Gastrocnemius medialis (tissue), 4 donors: ENCODE measurements at regions not wholly inside any gene's neighbourhood (a gene's known extent, or its start where the extent isn't known, plus 50 kb on each side); places are given as distances from the start of the nearest gene placed in this dataset.

Experiments used
- POLR2A ChIP-seq, 2 donors: fragments of 450-650 bp; IDR thresholded peaks; one replicate each; pipeline ENCODE4 v1.6.1; 2017; ENCODE audit warnings: antibody characterized with exemption in 2 of 2, mild to moderate bottlenecking in 2 of 2, moderate library complexity in 2 of 2
- TF ChIP-seq, protein P1 (sequence below), 5 experiments: fragments of 450-650 bp in 3 of 5; fragments of 200-600 bp in 2 of 5; sonication (generic) in 2 of 5; IDR thresholded peaks in 4 of 5; conservative IDR thresholded peaks in 1 of 5; 1 replicate in 4 of 5; 2 replicates in 1 of 5; pipeline ENCODE4 v1.5.1; 2016 to 2019; ENCODE audit warnings: antibody characterized with exemption in 5 of 5, mild to moderate bottlenecking in 3 of 5, moderate library complexity in 3 of 5

DNA sequence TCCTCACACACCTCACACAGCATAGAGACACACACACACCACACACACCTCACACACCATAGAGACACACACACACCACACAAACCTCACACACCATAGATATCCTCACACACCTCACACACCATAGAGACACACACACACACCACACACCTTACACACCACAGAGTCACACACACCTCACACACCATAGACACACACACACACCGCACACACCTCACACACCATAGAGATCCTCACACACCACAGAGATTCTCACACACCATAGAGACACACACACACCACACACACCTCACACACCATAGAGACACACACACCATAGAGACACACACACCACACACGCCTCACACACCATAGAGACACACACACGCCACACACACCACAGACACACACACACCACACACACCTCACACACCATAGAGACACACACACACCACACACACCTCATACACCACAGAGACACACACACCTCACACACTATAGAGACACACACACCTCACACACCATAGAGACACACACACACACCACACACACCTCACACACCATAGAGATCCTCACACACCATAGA is 270.6 kb downstream of the CYRIA start:
- TF ChIP-seq, protein P1, sequence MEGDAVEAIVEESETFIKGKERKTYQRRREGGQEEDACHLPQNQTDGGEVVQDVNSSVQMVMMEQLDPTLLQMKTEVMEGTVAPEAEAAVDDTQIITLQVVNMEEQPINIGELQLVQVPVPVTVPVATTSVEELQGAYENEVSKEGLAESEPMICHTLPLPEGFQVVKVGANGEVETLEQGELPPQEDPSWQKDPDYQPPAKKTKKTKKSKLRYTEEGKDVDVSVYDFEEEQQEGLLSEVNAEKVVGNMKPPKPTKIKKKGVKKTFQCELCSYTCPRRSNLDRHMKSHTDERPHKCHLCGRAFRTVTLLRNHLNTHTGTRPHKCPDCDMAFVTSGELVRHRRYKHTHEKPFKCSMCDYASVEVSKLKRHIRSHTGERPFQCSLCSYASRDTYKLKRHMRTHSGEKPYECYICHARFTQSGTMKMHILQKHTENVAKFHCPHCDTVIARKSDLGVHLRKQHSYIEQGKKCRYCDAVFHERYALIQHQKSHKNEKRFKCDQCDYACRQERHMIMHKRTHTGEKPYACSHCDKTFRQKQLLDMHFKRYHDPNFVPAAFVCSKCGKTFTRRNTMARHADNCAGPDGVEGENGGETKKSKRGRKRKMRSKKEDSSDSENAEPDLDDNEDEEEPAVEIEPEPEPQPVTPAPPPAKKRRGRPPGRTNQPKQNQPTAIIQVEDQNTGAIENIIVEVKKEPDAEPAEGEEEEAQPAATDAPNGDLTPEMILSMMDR (IDR thresholded peaks at IDR 0.05 in 4 of 5, conservative IDR thresholded peaks at IDR 0.05 in 1 of 5) = no peak
- no peak for TF ChIP-seq POLR2A (IDR thresholded peaks at IDR 0.05)
